ENCODE measurements at regions not wholly inside any gene's neighbourhood (a gene's known extent, or its start where the extent isn't known, plus 50 kb on each side); places are given as distances from the start of the nearest gene placed in this dataset.
"Not testable (repeated sequence)": the region's sequence is repeated elsewhere in the genome, so short reads cannot be mapped to it uniquely, and the experiment has no call there.

- Histone ChIP-seq H3F3A (ENCODE audit: insufficient read depth) (no peaks in the 10 kb centered on the region), H2AFZ (ENCODE audit: low read depth, low read length, severe bottlenecking) (no peak overlapping the region), H3K4me3 (ENCODE audit: insufficient read depth, low read length, poor library complexity, severe bottlenecking) (no peak overlapping the region), H3K9me2 (replicated peaks; ENCODE audit: insufficient read depth, low read length) (no peaks in the 10 kb centered on the region), H3K27me3 (ENCODE audit: low read length) (no peaks in the 10 kb centered on the region), H4K20me1 (ENCODE audit: low read depth, low read length) (no peaks in the 10 kb centered on the region), H3K4me2 (ENCODE audit: low read depth, low read length, poor library complexity, severe bottlenecking) (no peak overlapping the region), H3K27ac (ENCODE audit: low read depth, low read length) (no peak overlapping the region), H3K9me3 (ENCODE audit: insufficient read depth, low read length) (no peaks in the 10 kb centered on the region), H3K79me2 (ENCODE audit: insufficient read depth, low read length) (no peaks in the 10 kb centered on the region), H3K9ac (ENCODE audit: low read length) (no peak overlapping the region), H3K36me3 (ENCODE audit: low read length) (no peaks in the 10 kb centered on the region)
- no peak for TF ChIP-seq CTCF (IDR thresholded peaks at IDR 0.05; ENCODE audit: insufficient read depth, low read length, poor library complexity, severe bottlenecking)
- no peak for TF ChIP-seq EZH2phosphoT487 (conservative IDR thresholded peaks at IDR 0.05; ENCODE audit: low read length)
Measured at GRCh38 chr14:51365241-51365965, 125.4 kb downstream of the TMX1 start.

GRCh38 chr14:51366460-51366859 is 126.4 kb downstream of the TMX1 start:
- H3K4me2 ChIP-seq (ENCODE audit: low read depth, low read length, poor library complexity, severe bottlenecking); H3K9me3 ChIP-seq (ENCODE audit: insufficient read depth, low read length); H4K20me1 ChIP-seq (ENCODE audit: low read depth, low read length); H3K9me2 ChIP-seq (replicated peaks; ENCODE audit: insufficient read depth, low read length); H3K27me3 ChIP-seq (ENCODE audit: low read length); H3K27ac ChIP-seq (ENCODE audit: low read depth, low read length); H3K4me3 ChIP-seq (ENCODE audit: insufficient read depth, low read length, poor library complexity, severe bottlenecking); H3K79me2 ChIP-seq (ENCODE audit: insufficient read depth, low read length); H3K9ac ChIP-seq (ENCODE audit: low read length); H2AFZ ChIP-seq (ENCODE audit: low read depth, low read length, severe bottlenecking); H3F3A ChIP-seq (ENCODE audit: insufficient read depth); H3K36me3 ChIP-seq (ENCODE audit: low read length): not testable (repeated sequence)

- H3F3A ChIP-seq (ENCODE audit: insufficient read depth); H3K79me2 ChIP-seq (ENCODE audit: insufficient read depth, low read length); H4K20me1 ChIP-seq (ENCODE audit: low read depth, low read length); H3K36me3 ChIP-seq (ENCODE audit: low read length); H3K27ac ChIP-seq (ENCODE audit: low read depth, low read length); H2AFZ ChIP-seq (ENCODE audit: low read depth, low read length, severe bottlenecking); H3K9me3 ChIP-seq (ENCODE audit: insufficient read depth, low read length); H3K27me3 ChIP-seq (ENCODE audit: low read length); H3K4me3 ChIP-seq (ENCODE audit: insufficient read depth, low read length, poor library complexity, severe bottlenecking); H3K9me2 ChIP-seq (replicated peaks; ENCODE audit: insufficient read depth, low read length); H3K4me2 ChIP-seq (ENCODE audit: low read depth, low read length, poor library complexity, severe bottlenecking); H3K9ac ChIP-seq (ENCODE audit: low read length): not testable (repeated sequence)
Measured at GRCh38 chr14:51366866-51367599, 127.0 kb downstream of the TMX1 start.

GRCh38 chr14:51367600-51367931 is 127.5 kb downstream of the TMX1 start:
- no peak overlapping the region for H3K4me2 ChIP-seq (ENCODE audit: low read depth, low read length, poor library complexity, severe bottlenecking)
- no peak overlapping the region for H3K27ac ChIP-seq (ENCODE audit: low read depth, low read length)
- no peaks in the 10 kb centered on the region for H4K20me1 ChIP-seq (ENCODE audit: low read depth, low read length)
- H3K9ac ChIP-seq (ENCODE audit: low read length), result no peak overlapping the region
- no peak overlapping the region for H3K4me3 ChIP-seq (ENCODE audit: insufficient read depth, low read length, poor library complexity, severe bottlenecking)
- no peaks in the 10 kb centered on the region for H3K9me2 ChIP-seq (replicated peaks; ENCODE audit: insufficient read depth, low read length)
- TF ChIP-seq EZH2phosphoT487 (conservative IDR thresholded peaks at IDR 0.05; ENCODE audit: low read length) (no peak), CTCF (IDR thresholded peaks at IDR 0.05; ENCODE audit: insufficient read depth, low read length, poor library complexity, severe bottlenecking) (no peak)
- H3K27me3 ChIP-seq (ENCODE audit: low read length), result no peaks in the 10 kb centered on the region
- no peaks in the 10 kb centered on the region for H3K36me3 ChIP-seq (ENCODE audit: low read length)
- no peaks in the 10 kb centered on the region for H3F3A ChIP-seq (ENCODE audit: insufficient read depth)
- H2AFZ ChIP-seq (ENCODE audit: low read depth, low read length, severe bottlenecking), result no peak overlapping the region
- no peaks in the 10 kb centered on the region for H3K9me3 ChIP-seq (ENCODE audit: insufficient read depth, low read length)
- no peaks in the 10 kb centered on the region for H3K79me2 ChIP-seq (ENCODE audit: insufficient read depth, low read length)
